ENCODE measurements at regions not wholly inside any gene's neighbourhood (a gene's known extent, or its start where the extent isn't known, plus 50 kb on each side); places are given as distances from the start of the nearest gene placed in this dataset.

DNA sequence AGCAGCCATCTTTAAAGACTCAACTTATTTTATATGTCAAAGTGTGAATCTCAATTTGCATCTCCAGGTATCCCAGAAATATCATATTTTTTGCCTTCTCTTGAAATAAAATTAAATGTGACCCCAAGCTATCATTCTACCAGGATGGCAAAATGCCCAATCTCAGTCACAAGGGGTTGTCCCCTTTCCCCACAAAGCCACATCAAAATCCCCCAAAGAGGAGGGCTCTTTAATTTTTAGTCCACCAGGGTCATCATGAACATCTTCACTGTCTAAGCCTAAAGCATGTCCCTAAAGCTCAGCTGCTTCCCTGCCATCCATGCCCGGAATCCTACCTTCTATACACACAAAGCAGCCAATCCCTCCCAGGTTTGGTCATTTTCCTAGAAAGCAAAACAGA lies 670.5 kb upstream of the KLF4 start:
- Histone ChIP-seq H3K36me3 (no peaks in the 10 kb centered on the region), H3K4me1 (no peaks in the 10 kb centered on the region), H3K9me3 (no peaks in the 10 kb centered on the region), H3K27me3 (no peaks in the 10 kb centered on the region), H3K27ac (no peak overlapping the region), H3K4me3 (no peak overlapping the region)
- 77% methylated on average over 1 of the region's 1 CpG for WGBS (ENCODE audit: insufficient coverage, low coverage, low lambda C conversion rate, missing lambda C conversion rate)
- intact Hi-C loops (cut with DNase I), result no loop called here
- ATAC-seq (no peak), DNase-seq (no peak)
- TF ChIP-seq, protein P1, sequence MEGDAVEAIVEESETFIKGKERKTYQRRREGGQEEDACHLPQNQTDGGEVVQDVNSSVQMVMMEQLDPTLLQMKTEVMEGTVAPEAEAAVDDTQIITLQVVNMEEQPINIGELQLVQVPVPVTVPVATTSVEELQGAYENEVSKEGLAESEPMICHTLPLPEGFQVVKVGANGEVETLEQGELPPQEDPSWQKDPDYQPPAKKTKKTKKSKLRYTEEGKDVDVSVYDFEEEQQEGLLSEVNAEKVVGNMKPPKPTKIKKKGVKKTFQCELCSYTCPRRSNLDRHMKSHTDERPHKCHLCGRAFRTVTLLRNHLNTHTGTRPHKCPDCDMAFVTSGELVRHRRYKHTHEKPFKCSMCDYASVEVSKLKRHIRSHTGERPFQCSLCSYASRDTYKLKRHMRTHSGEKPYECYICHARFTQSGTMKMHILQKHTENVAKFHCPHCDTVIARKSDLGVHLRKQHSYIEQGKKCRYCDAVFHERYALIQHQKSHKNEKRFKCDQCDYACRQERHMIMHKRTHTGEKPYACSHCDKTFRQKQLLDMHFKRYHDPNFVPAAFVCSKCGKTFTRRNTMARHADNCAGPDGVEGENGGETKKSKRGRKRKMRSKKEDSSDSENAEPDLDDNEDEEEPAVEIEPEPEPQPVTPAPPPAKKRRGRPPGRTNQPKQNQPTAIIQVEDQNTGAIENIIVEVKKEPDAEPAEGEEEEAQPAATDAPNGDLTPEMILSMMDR (IDR thresholded peaks at IDR 0.05), result no peak
- TF ChIP-seq POLR2A (IDR thresholded peaks at IDR 0.05), result no peak

DNA sequence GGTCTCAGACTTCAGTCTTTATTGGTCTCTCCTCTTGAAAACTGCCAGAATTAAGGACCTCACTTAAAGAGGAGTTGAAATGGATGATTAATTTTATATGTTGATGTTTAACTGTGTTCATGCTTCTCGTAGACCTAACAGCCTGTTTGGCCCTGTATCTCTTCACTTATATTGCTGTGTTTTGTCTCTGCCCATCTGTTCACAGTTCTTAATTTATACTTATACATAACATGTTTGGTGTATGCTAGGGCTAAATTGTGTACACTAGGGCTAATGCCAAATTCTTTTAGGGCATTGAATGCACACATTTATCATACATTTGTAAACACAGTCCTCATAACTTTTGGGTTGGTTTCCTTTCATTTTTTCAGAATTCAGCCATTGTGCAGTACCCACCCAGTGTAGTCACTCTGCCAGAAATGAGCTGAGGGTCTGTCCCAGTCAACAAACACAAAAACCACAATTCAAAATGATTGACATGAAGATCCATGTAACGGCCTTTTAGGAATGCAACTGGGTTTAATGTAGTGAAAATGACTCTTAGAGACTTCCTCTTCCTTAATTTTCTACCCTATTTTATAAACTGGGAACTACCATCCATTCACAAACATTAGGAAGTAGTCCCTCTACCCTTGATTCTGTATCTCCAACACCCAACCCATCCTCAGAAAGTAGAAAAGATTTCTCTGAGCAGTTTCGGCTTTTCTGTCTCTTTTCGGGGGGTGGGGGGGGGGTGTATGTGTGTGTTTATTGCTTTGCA lies 668.8 kb upstream of the KLF4 start:
- intact Hi-C loops (cut with DNase I), result no loop called here
- ATAC-seq (no peak), DNase-seq (no peak)
- H3K27me3 ChIP-seq, result no peaks in the 10 kb centered on the region
- H3K4me3 ChIP-seq, result no peak overlapping the region
- no peaks in the 10 kb centered on the region for H3K9me3 ChIP-seq
- H3K27ac ChIP-seq, result no peak overlapping the region
- no peaks in the 10 kb centered on the region for H3K4me1 ChIP-seq
- TF ChIP-seq, protein P1 (IDR thresholded peaks at IDR 0.05), result no peak
- no peak for TF ChIP-seq POLR2A (IDR thresholded peaks at IDR 0.05)
- H3K36me3 ChIP-seq, result no peaks in the 10 kb centered on the region
- 68% methylated on average over 4 of the region's 4 CpGs for WGBS (ENCODE audit: insufficient coverage, low coverage, low lambda C conversion rate, missing lambda C conversion rate)

DNA sequence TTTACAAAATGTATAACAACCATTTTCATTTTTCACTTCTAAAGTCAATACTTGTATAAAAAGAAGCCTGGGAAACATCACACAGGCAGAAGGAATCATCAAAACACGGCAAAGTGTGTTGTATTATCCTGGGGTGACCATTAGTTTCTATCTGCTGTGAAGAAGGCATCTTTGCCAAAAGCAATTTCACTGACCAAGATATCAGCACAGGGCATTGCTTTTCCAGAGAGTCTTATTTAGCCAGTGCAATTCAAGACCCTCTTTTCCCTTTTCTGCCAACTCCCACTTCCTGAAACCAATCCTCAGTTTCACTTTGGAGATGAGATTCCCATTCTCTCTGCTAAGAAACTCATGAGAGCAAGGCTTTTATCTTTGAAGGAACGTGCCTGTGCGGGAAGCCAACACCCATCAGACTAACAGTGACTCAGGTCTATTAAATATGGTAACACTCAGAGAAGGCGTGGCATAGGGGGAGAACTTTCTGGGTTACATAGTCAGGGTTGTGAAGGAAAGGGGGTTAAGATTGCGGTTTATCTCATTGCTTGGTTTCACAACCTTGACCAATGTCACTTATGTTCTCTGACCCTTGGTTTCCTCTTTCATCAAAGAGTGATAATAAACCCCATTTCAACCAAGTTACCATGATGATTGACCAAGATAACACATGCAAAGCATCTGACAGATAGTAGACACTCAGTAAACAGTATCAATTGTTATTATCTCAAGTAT lies 666.9 kb upstream of the KLF4 start:
- Histone ChIP-seq H3K36me3 (no peaks in the 10 kb centered on the region), H3K4me1 (no peaks in the 10 kb centered on the region), H3K27ac (no peak overlapping the region), H3K27me3 (no peaks in the 10 kb centered on the region), H3K9me3 (no peaks in the 10 kb centered on the region), H3K4me3 (no peak overlapping the region)
- intact Hi-C loops (cut with DNase I), result no loop called here
- ATAC-seq, result peak in 2 of 4 donors; percentile 18 to 21
- no peak for DNase-seq
- 29% methylated on average over 5 of the region's 5 CpGs for WGBS (ENCODE audit: insufficient coverage, low coverage, low lambda C conversion rate, missing lambda C conversion rate)
- TF ChIP-seq POLR2A (IDR thresholded peaks at IDR 0.05), result no peak
- TF ChIP-seq, protein P1 (IDR thresholded peaks at IDR 0.05), result no peak

GRCh38 chr9:108153416-108153815 lies 663.8 kb upstream of the KLF4 start:
- Histone ChIP-seq H3K36me3 (no peaks in the 10 kb centered on the region), H3K27me3 (no peaks in the 10 kb centered on the region), H3K9me3 (no peaks in the 10 kb centered on the region), H3K4me1 (no peaks in the 10 kb centered on the region), H3K27ac (no peak overlapping the region), H3K4me3 (no peak overlapping the region)
- 79% methylated on average over 4 of the region's 4 CpGs for WGBS (ENCODE audit: insufficient coverage, low coverage, low lambda C conversion rate, missing lambda C conversion rate)
- intact Hi-C loops (cut with DNase I), result no loop called here
- ATAC-seq (no peak), DNase-seq (no peak)
- TF ChIP-seq, protein P1 (IDR thresholded peaks at IDR 0.05), result no peak
- TF ChIP-seq POLR2A (IDR thresholded peaks at IDR 0.05), result no peak

All from right lobe of liver (tissue), 6 donors.